Heart left ventricle (tissue), 16 donors: ENCODE measurements at regions not wholly inside any gene's neighbourhood (a gene's known extent, or its start where the extent isn't known, plus 50 kb on each side); places are given as distances from the start of the nearest gene placed in this dataset.

Source experiments
- ATAC-seq, 4 donors: fragments of 200-7000 bp; cut with Tn5 transposase; one replicate each; pipeline ENCODE4 v1.9.1; 2020 to 2022; ENCODE audit warnings: moderate library complexity in 4 of 4, mild to moderate bottlenecking in 3 of 4, moderate number of reproducible peaks in 1 of 4
- DNase-seq, 5 donors: peaks; one replicate each; pipeline ENCODE4 v3.0.0-alpha.2; 2020
- H3K27ac ChIP-seq, 12 donors: fragments of 200-600 bp; sonication (generic) in 4 of 12; one replicate each; pipeline versions ENCODE4 v1.5.0 to v1.8.0; 2016 to 2022; ENCODE audit warnings: mild to moderate bottlenecking in 2 of 12
- H3K27me3 ChIP-seq, 9 donors: fragments of 200-600 bp; sonication (generic) in 2 of 9; one replicate each; pipeline versions ENCODE4 v1.5.1 to v1.8.0; 2016 to 2022; ENCODE audit warnings: mild to moderate bottlenecking in 3 of 9
- H3K36me3 ChIP-seq, 9 donors: fragments of 200-600 bp; sonication (generic) in 2 of 9; one replicate each; pipeline versions ENCODE4 v1.5.0 to v1.8.0; 2018 to 2022; ENCODE audit warnings: mild to moderate bottlenecking in 2 of 9
- H3K4me1 ChIP-seq, 12 donors: fragments of 200-600 bp; sonication (generic) in 4 of 12; one replicate each; pipeline versions ENCODE4 v1.5.0 to v1.8.0; 2016 to 2022; ENCODE audit warnings: mild to moderate bottlenecking in 3 of 12
- H3K4me3 ChIP-seq, 12 donors: fragments of 200-600 bp; sonication (generic) in 4 of 12; one replicate each; pipeline versions ENCODE4 v1.5.0 to v1.8.0; 2017 to 2022; ENCODE audit warnings: mild to moderate bottlenecking in 9 of 12, moderate library complexity in 4 of 12
- H3K9me3 ChIP-seq, 12 donors: fragments of 200-600 bp; sonication (generic) in 4 of 12; one replicate each; pipeline versions ENCODE4 v1.5.0 to v1.8.0; 2016 to 2022; ENCODE audit warnings: mild to moderate bottlenecking in 1 of 12
- CTCF ChIP-seq, 12 donors: fragments of 200-600 bp; sonication (generic) in 4 of 12; IDR thresholded peaks; one replicate each; pipeline versions ENCODE4 v1.5.0 to v1.8.0; 2018 to 2022; ENCODE audit warnings: antibody characterized with exemption in 12 of 12, mild to moderate bottlenecking in 5 of 12
- POLR2A ChIP-seq, 2 donors: fragments of 450-650 bp; IDR thresholded peaks; one replicate each; pipeline ENCODE4 v1.6.1; 2017; ENCODE audit warnings: antibody characterized with exemption in 2 of 2, mild to moderate bottlenecking in 2 of 2, moderate library complexity in 2 of 2
- WGBS, 4 donors: extraction: QIAGEN DNeasy Blood & Tissue Kit in 2 of 4; methylation state at CpG; one replicate each; pipeline versions ENCODE4 v1.1.5 to v1.1.7; 2013 to 2018; 5-methylcytosine and 5-hydroxymethylcytosine counted together
- intact Hi-C, 10 donors: fragments of 100-400 bp; cut with DNase I; formaldehyde crosslinking; loops; one replicate each; pipeline versions ENCODE4 v1.11.1 to v1.14.2; 2022
- donor health status: ischemic (EF 13 %, LVEDD 7.1; RV severe dilation, severe dysfunction).
- donor health status: healthy with polysubstance abuse.
- donor health status: DM: no; HTN: yes; CAD: no.
- donor health status: DM: no; HTN: no; CAD: no.
- donor health status: ischemic (EF 25% LVEDD 6.9; RV normal size, moderate dysfunction).
- donor health status: ischemic (EF 25% LVEDD 5.7; RV mildly dilated, moderate dysfunction).
- donor health status: healthy.
- donor health status: DM: yes; HTN: yes; CAD: no.
- donor health status: ischemic (EF 35%, LVEDD 5.7; RV mildly dilated, moderate dysfunction).
- donor health status: nonischemic (EF 11% LVEDD 7.7; RV severe dilation, severe dysfunction).
- donor health status: DM: yes; HTN: yes; CAD: no.
- donor health status: PGD.
- donor health status: ischemic (EF 29% LVEDD 5.4; RV normal size, mild dysfunction).
- donor health status: nonischemic (EF 23%, LVEDD 6.1; RV moderate dilation, normal function).

GRCh38 chr10:88190540-88191235, 327.3 kb downstream of the PTEN start:
- Histone ChIP-seq H3K4me1 (peaks cover 0 to 19% (median 7%) of the 10 kb centered on the region in 12 donors), H3K36me3 (no peaks in the 10 kb centered on the region), H3K4me3 (no peak overlapping the region), H3K9me3 (no peaks in the 10 kb centered on the region), H3K27ac (no peak overlapping the region), H3K27me3 (no peaks in the 10 kb centered on the region)
- DNase-seq (peak in 1 of 5 donors; percentile 23), ATAC-seq (peak in 1 of 4 donors; percentile 13)
- intact Hi-C loops = no loop called here
- 70 to 85% (median 75%) methylated on average over 5 of the region's 5 CpGs for WGBS, 4 donors
- TF ChIP-seq POLR2A (IDR thresholded peaks at IDR 0.05) = no peak
- TF ChIP-seq CTCF (IDR thresholded peaks at IDR 0.05) = no peak

GRCh38 chr10:88193018-88193417, 329.6 kb downstream of the PTEN start:
- DNase-seq = no peak
- 89 to 92% (median 91%) methylated on average over 7 of the region's 7 CpGs for WGBS, 4 donors
- TF ChIP-seq CTCF (IDR thresholded peaks at IDR 0.05) (no peak), POLR2A (IDR thresholded peaks at IDR 0.05) (no peak)
- H3K27me3 ChIP-seq = no peaks in the 10 kb centered on the region
- H3K9me3 ChIP-seq = no peaks in the 10 kb centered on the region
- no peak overlapping the region for H3K27ac ChIP-seq
- H3K36me3 ChIP-seq = no peaks in the 10 kb centered on the region
- peaks cover 0 to 24% (median 9%) of the 10 kb centered on the region in 12 donors for H3K4me1 ChIP-seq
- intact Hi-C loops = no loop called here
- no peak overlapping the region for H3K4me3 ChIP-seq
- ATAC-seq = no peak

- H3K36me3 ChIP-seq = no peaks in the 10 kb centered on the region
- no peak for TF ChIP-seq CTCF (IDR thresholded peaks at IDR 0.05)
- TF ChIP-seq POLR2A (IDR thresholded peaks at IDR 0.05) = no peak
- H3K27me3 ChIP-seq = no peaks in the 10 kb centered on the region
- no peak for DNase-seq
- peaks cover 0 to 24% (median 9%) of the 10 kb centered on the region in 12 donors for H3K4me1 ChIP-seq
- WGBS, 4 donors = 48 to 58% (median 53%) methylated on average over 3 of the region's 3 CpGs
- intact Hi-C loops = no loop called here
- no peaks in the 10 kb centered on the region for H3K9me3 ChIP-seq
- no peak overlapping the region for H3K4me3 ChIP-seq
- peak in 2 of 4 donors; percentile 45 to 70 for ATAC-seq
- H3K27ac ChIP-seq = peak overlapping the region in 1 of 12 donors; percentile 19
Observed at GRCh38 chr10:88194041-88194887, 330.8 kb downstream of the PTEN start.

GRCh38 chr10:88194961-88195367, 331.5 kb downstream of the PTEN start:
- DNase-seq = no peak
- Histone ChIP-seq H3K27ac (no peak overlapping the region), H3K36me3 (no peaks in the 10 kb centered on the region), H3K9me3 (no peaks in the 10 kb centered on the region), H3K4me3 (no peak overlapping the region), H3K4me1 (peaks cover 0 to 24% (median 9%) of the 10 kb centered on the region in 12 donors), H3K27me3 (no peaks in the 10 kb centered on the region)
- ATAC-seq = no peak
- TF ChIP-seq POLR2A (IDR thresholded peaks at IDR 0.05) = no peak
- no peak for TF ChIP-seq CTCF (IDR thresholded peaks at IDR 0.05)
- 15 to 30% (median 17%) methylated on average over 2 of the region's 2 CpGs for WGBS, 4 donors
- intact Hi-C loops = no loop called here
